ENCODE measurements at regions not wholly inside any gene's neighbourhood (a gene's known extent, or its start where the extent isn't known, plus 50 kb on each side); places are given as distances from the start of the nearest gene placed in this dataset.

DNA sequence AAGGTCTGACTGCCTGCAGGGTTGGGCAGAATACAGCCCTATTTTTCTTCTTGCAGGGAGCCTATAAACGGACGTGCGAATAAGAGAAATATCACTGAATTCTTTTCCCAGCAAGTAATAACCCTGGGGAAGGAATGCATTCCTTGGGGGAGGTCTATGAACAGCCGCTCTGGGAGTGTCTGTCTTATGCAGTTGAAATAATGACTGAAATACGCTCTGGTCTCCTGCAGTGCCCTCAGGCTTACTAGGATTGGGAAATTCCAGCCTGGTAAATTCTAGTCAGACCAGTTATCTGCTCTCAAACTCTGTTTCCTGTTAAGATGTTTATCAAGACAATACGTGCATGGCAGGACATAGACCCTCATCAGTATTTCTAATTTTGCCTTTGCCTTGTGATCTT, 72.1 kb upstream of the FAM241A start:
- peaks cover 12% of the 10 kb centered on the region for H3K9me3 Mint-ChIP-seq (ENCODE audit: insufficient read depth)
- Histone ChIP-seq H3K79me2 (ENCODE audit: control insufficient read depth, insufficient read depth, low read length) (no peaks in the 10 kb centered on the region), H3K9ac (ENCODE audit: low read length) (no peak overlapping the region), H2AFZ (ENCODE audit: insufficient read depth, low read depth, low read length, poor library complexity, severe bottlenecking) (no peak overlapping the region), H3K4me1 (ENCODE audit: control insufficient read depth in 2 of 2, insufficient read depth in 2 of 2, low read length in 2 of 2) (no peaks in the 10 kb centered on the region), H3K4me3 (ENCODE audit: control extremely low read depth in 1 of 5, extremely low read depth in 1 of 5, insufficient read depth in 1 of 5, low read depth in 2 of 5, low read length in 4 of 5) (no peak overlapping the region), H3K9me3 (ENCODE audit: control extremely low read depth in 1 of 3, control insufficient read depth in 2 of 3, insufficient read depth in 1 of 3, low read length in 2 of 3) (no peaks in the 10 kb centered on the region), H3K27ac (ENCODE audit: low read length in 2 of 2) (no peak overlapping the region), H3K36me3 (replicated peaks in 1 of 2; ENCODE audit: control extremely low read depth in 1 of 2, control insufficient read depth in 1 of 2, extremely low read depth in 1 of 2, insufficient read depth in 2 of 2, low read length in 1 of 2) (no peaks in the 10 kb centered on the region), H3K4me2 (replicated peaks; ENCODE audit: low read depth, low read length, poor library complexity, severe bottlenecking) (no peak overlapping the region), H4K20me1 (ENCODE audit: control insufficient read depth, insufficient read depth, low read length, poor library complexity, severe bottlenecking) (no peaks in the 10 kb centered on the region), H3K27me3 (replicated peaks in 1 of 4; ENCODE audit: control extremely low read depth in 1 of 4, control insufficient read depth in 3 of 4, insufficient read depth in 4 of 4, low read length in 3 of 4) (no peaks in the 10 kb centered on the region)
- WGBS (ENCODE audit: insufficient coverage) = 90% methylated on average over 3 of the region's 6 CpGs
- peaks cover 9% of the 10 kb centered on the region for H3K27me3 Mint-ChIP-seq
- ChIA-PET CTCF (interaction anchor here (0.8 kb wide), 1 partner anchor 8 kb away, joined by 3 read pairs; no protein-coding TSS in a partner anchor), POLR2A (no interaction called here)
- DNase-seq (no peak), ATAC-seq (ENCODE audit: low read depth) (no peak)
- H3K27ac Mint-ChIP-seq = no peak overlapping the region
- intact Hi-C loops (cut with micrococcal nuclease) = no loop called here
- H3K4me3 Mint-ChIP-seq = no peak overlapping the region
- TF ChIP-seq EZH2 (IDR thresholded peaks at IDR 0.05; ENCODE audit: borderline replicate concordance, insufficient read depth, low read depth, low read length, poor library complexity, severe bottlenecking) = no peak
- TF ChIP-seq, protein P1, sequence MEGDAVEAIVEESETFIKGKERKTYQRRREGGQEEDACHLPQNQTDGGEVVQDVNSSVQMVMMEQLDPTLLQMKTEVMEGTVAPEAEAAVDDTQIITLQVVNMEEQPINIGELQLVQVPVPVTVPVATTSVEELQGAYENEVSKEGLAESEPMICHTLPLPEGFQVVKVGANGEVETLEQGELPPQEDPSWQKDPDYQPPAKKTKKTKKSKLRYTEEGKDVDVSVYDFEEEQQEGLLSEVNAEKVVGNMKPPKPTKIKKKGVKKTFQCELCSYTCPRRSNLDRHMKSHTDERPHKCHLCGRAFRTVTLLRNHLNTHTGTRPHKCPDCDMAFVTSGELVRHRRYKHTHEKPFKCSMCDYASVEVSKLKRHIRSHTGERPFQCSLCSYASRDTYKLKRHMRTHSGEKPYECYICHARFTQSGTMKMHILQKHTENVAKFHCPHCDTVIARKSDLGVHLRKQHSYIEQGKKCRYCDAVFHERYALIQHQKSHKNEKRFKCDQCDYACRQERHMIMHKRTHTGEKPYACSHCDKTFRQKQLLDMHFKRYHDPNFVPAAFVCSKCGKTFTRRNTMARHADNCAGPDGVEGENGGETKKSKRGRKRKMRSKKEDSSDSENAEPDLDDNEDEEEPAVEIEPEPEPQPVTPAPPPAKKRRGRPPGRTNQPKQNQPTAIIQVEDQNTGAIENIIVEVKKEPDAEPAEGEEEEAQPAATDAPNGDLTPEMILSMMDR (IDR thresholded peaks at IDR 0.05) = no peak
- no peaks in the 10 kb centered on the region for H3K4me1 Mint-ChIP-seq

DNA sequence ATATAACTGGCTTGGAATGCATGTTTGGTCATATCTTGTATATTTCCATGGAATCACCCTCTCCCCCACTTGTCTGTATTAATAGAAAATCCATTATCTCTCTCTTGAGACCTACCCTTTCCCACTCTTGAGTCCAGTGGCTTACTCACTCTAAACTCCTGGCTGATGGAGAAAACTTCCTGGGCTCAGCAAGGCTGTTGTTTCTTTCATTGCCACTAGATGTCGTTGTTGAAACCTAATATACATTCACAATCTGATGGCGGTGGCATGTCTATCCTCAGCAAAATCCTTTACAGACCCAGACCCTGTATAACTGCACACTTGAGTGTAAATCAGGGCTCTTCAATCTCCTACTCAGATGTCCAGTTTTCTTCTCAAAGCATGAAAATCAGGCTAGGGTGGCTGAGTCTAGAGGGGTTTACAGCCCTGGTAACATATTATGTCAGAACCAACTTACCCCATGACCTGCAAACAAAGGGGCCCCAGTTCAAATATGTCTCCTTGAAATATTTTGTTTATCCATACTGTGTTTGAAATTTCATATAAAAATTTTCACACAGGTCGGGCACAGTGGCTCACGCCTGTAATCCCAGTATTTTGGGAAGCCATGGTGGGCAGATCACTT, 70.0 kb upstream of the FAM241A start:
- no peak overlapping the region for H3K9ac ChIP-seq (ENCODE audit: low read length)
- Mint-ChIP-seq H3K9me3 (ENCODE audit: insufficient read depth) (peaks cover 12% of the 10 kb centered on the region), H3K27me3 (peaks cover 7% of the 10 kb centered on the region), H3K4me1 (no peaks in the 10 kb centered on the region), H3K4me3 (no peak overlapping the region), H3K27ac (no peak overlapping the region)
- TF ChIP-seq, protein P1 (IDR thresholded peaks at IDR 0.05) = peak; percentile 80
- TF ChIP-seq EZH2 (IDR thresholded peaks at IDR 0.05; ENCODE audit: borderline replicate concordance, insufficient read depth, low read depth, low read length, poor library complexity, severe bottlenecking) = no peak
- ATAC-seq (ENCODE audit: low read depth) = peak; percentile 64
- H3K36me3 ChIP-seq (replicated peaks in 1 of 2; ENCODE audit: control extremely low read depth in 1 of 2, control insufficient read depth in 1 of 2, extremely low read depth in 1 of 2, insufficient read depth in 2 of 2, low read length in 1 of 2) = no peaks in the 10 kb centered on the region
- no peaks in the 10 kb centered on the region for H3K27me3 ChIP-seq (replicated peaks in 1 of 4; ENCODE audit: control extremely low read depth in 1 of 4, control insufficient read depth in 3 of 4, insufficient read depth in 4 of 4, low read length in 3 of 4)
- H3K4me3 ChIP-seq (ENCODE audit: control extremely low read depth in 1 of 5, extremely low read depth in 1 of 5, insufficient read depth in 1 of 5, low read depth in 2 of 5, low read length in 4 of 5) = no peak overlapping the region
- H4K20me1 ChIP-seq (ENCODE audit: control insufficient read depth, insufficient read depth, low read length, poor library complexity, severe bottlenecking) = no peaks in the 10 kb centered on the region
- H3K79me2 ChIP-seq (ENCODE audit: control insufficient read depth, insufficient read depth, low read length) = no peaks in the 10 kb centered on the region
- H3K9me3 ChIP-seq (ENCODE audit: control extremely low read depth in 1 of 3, control insufficient read depth in 2 of 3, insufficient read depth in 1 of 3, low read length in 2 of 3) = no peaks in the 10 kb centered on the region
- ChIA-PET CTCF (no interaction called here), POLR2A (no interaction called here)
- no peaks in the 10 kb centered on the region for H3K4me1 ChIP-seq (ENCODE audit: control insufficient read depth in 2 of 2, insufficient read depth in 2 of 2, low read length in 2 of 2)
- WGBS (ENCODE audit: insufficient coverage) = no CpG with 5 or more reads among the region's 4 CpGs
- peak; percentile 50 for DNase-seq
- no peak overlapping the region for H3K27ac ChIP-seq (ENCODE audit: low read length in 2 of 2)
- H2AFZ ChIP-seq (ENCODE audit: insufficient read depth, low read depth, low read length, poor library complexity, severe bottlenecking) = no peak overlapping the region
- intact Hi-C loops (cut with micrococcal nuclease) = loop anchor here (1.0 kb wide), 1 partner anchor 160 kb away; no protein-coding TSS in a partner anchor
- no peak overlapping the region for H3K4me2 ChIP-seq (replicated peaks; ENCODE audit: low read depth, low read length, poor library complexity, severe bottlenecking)

Measured in B cell (primary cell).